H9 (cell line): ENCODE measurements at regions not wholly inside any gene's neighbourhood (a gene's known extent, or its start where the extent isn't known, plus 50 kb on each side); places are given as distances from the start of the nearest gene placed in this dataset.

Source experiments
- DNase-seq: peaks from one replicate; pipeline ENCODE4 v3.0.0-alpha.2; 2017
- H2AFZ ChIP-seq: one replicate; pipeline ENCODE4 v1.6.1; 2013; ENCODE audit warnings: mild to moderate bottlenecking, low read length, control low read depth, moderate library complexity
- H2AK5ac ChIP-seq: 2 replicates; pipeline ENCODE4 v1.6.1; 2013; ENCODE audit warnings: low read length, control low read depth, mixed read lengths; ENCODE audit not compliant: insufficient read length
- H2BK120ac ChIP-seq: one replicate; pipeline ENCODE4 v1.6.1; 2013; ENCODE audit warnings: low read depth, mild to moderate bottlenecking, low read length, control low read depth, inconsistent platforms; ENCODE audit not compliant: poor library complexity, severe bottlenecking
- H2BK12ac ChIP-seq: 2 replicates; pipeline ENCODE4 v1.6.1; 2013; ENCODE audit warnings: low read length, control low read depth, mixed read lengths, low read depth; ENCODE audit not compliant: insufficient read length
- H2BK15ac ChIP-seq: 2 replicates; pipeline ENCODE4 v1.6.1; 2013; ENCODE audit warnings: low read depth, low read length, control low read depth
- H2BK20ac ChIP-seq: one replicate; pipeline ENCODE4 v1.6.1; 2013; ENCODE audit warnings: low read depth, mild to moderate bottlenecking, low read length, control low read depth, inconsistent platforms; ENCODE audit not compliant: poor library complexity, severe bottlenecking
- H2BK5ac ChIP-seq: 2 replicates; pipeline ENCODE4 v1.6.1; 2013; ENCODE audit warnings: low read length, control low read depth, mixed read lengths; ENCODE audit not compliant: insufficient read length
- H3K14ac ChIP-seq: 2 replicates; pipeline ENCODE4 v1.6.1; 2013; ENCODE audit warnings: low read length, control low read depth; ENCODE audit not compliant: insufficient read depth
- H3K18ac ChIP-seq: 2 replicates; pipeline ENCODE4 v1.6.1; 2013; ENCODE audit warnings: low read depth, mild to moderate bottlenecking, mixed read lengths, low read length, control low read depth; ENCODE audit not compliant: insufficient read length
- H3K23ac ChIP-seq: 2 replicates; pipeline ENCODE4 v1.6.1; 2013; ENCODE audit warnings: low read length, control low read depth, mixed read lengths, low read depth; ENCODE audit not compliant: insufficient read length
- H3K23me2 ChIP-seq: 2 replicates; pipeline ENCODE4 v1.6.1; 2013; ENCODE audit warnings: low read depth, mild to moderate bottlenecking, mixed read lengths, low read length, control low read depth; ENCODE audit not compliant: insufficient read length, poor library complexity, severe bottlenecking
- H3K27ac ChIP-seq: 2 replicates; pipeline ENCODE4 v1.5.1; 2013; ENCODE audit warnings: low read length, control low read depth, mixed read lengths, low read depth; ENCODE audit not compliant: insufficient read length
- H3K27me3 ChIP-seq: 2 replicates; pipeline ENCODE4 v1.6.1; 2013; ENCODE audit warnings: low read length, control low read depth, inconsistent platforms; ENCODE audit not compliant: insufficient read depth
- H3K4ac ChIP-seq: 2 replicates; pipeline ENCODE4 v1.6.1; 2013; ENCODE audit warnings: low read depth, mild to moderate bottlenecking, control low read depth, inconsistent platforms, low read length, moderate library complexity
- H3K4me1 ChIP-seq: 2 replicates; pipeline ENCODE4 v1.6.1; 2013; ENCODE audit warnings: low read length, control low read depth, inconsistent platforms; ENCODE audit not compliant: insufficient read depth
- H3K4me2 ChIP-seq: 2 replicates; pipeline ENCODE4 v1.6.1; 2013; ENCODE audit warnings: low read length, control low read depth, mixed read lengths; ENCODE audit not compliant: insufficient read length, insufficient read depth
- H3K56ac ChIP-seq: 2 replicates; pipeline ENCODE4 v1.6.1; 2013; ENCODE audit warnings: low read depth, mild to moderate bottlenecking, mixed read lengths, low read length, control low read depth; ENCODE audit not compliant: insufficient read length
- H3K79me1 ChIP-seq: 2 replicates; pipeline ENCODE4 v1.6.1; 2013; ENCODE audit warnings: low read depth, mild to moderate bottlenecking, moderate library complexity, low read length, control low read depth, inconsistent platforms; ENCODE audit not compliant: insufficient read depth, poor library complexity, severe bottlenecking
- H3K79me2 ChIP-seq: 2 replicates; pipeline ENCODE4 v1.6.1; 2013; ENCODE audit warnings: low read length, control low read depth, inconsistent platforms; ENCODE audit not compliant: insufficient read depth
- H3K9ac ChIP-seq: 2 replicates; pipeline ENCODE4 v1.6.1; 2013; ENCODE audit warnings: low read length, control low read depth, mixed read lengths; ENCODE audit not compliant: insufficient read length; ENCODE audit errors: extremely low read depth
- H3K9me3 ChIP-seq: one replicate; pipeline ENCODE4 v1.6.1; 2013; ENCODE audit warnings: low read depth, low read length, inconsistent platforms; ENCODE audit not compliant: control insufficient read depth
- H3T11ph ChIP-seq: one replicate; pipeline ENCODE4 v1.6.1; 2013; ENCODE audit warnings: mild to moderate bottlenecking, low read length, control low read depth, inconsistent platforms
- H4K20me1 ChIP-seq: one replicate; pipeline ENCODE4 v1.6.1; 2013; ENCODE audit not compliant: control insufficient read depth, insufficient read length, insufficient read depth
- H4K5ac ChIP-seq: 2 replicates; pipeline ENCODE4 v1.6.1; 2013; ENCODE audit warnings: low read depth, mild to moderate bottlenecking, mixed read lengths, low read length, control low read depth; ENCODE audit not compliant: insufficient read length
- H4K8ac ChIP-seq: replicated peaks from 2 replicates; pipeline ENCODE4 v1.6.1; 2013; ENCODE audit warnings: low read length, control low read depth, mixed read lengths, low read depth; ENCODE audit not compliant: insufficient read length
- H4K91ac ChIP-seq: 2 replicates; pipeline ENCODE4 v1.6.1; 2013; ENCODE audit warnings: low read depth, mild to moderate bottlenecking, moderate library complexity, mixed read lengths, low read length, control low read depth; ENCODE audit not compliant: insufficient read length
- H3K27ac Mint-ChIP-seq, 3 experiments: 2 replicates in 2 of 3; 3 replicates in 1 of 3; pipeline ENCODE4 v1.8.0; 2020 to 2021; ENCODE audit warnings: mixed read lengths in 3 of 3, mild to moderate bottlenecking in 1 of 3, moderate library complexity in 1 of 3
- H3K27me3 Mint-ChIP-seq: 2 replicates; pipeline ENCODE4 v1.8.0; 2021; ENCODE audit warnings: low read depth, mild to moderate bottlenecking, moderate library complexity, mixed read lengths
- H3K36me3 Mint-ChIP-seq, 3 experiments: 2 replicates in 2 of 3; 3 replicates in 1 of 3; pipeline ENCODE4 v1.8.0; 2020 to 2021; ENCODE audit warnings: low read depth in 3 of 3, mixed read lengths in 3 of 3; ENCODE audit not compliant: insufficient read depth in 1 of 3
- H3K4me1 Mint-ChIP-seq, 2 experiments: 2 replicates each; pipeline ENCODE4 v1.8.0; 2020; ENCODE audit warnings: mixed read lengths in 2 of 2
- H3K4me3 Mint-ChIP-seq, 2 experiments: 2 replicates in 1 of 2; 3 replicates in 1 of 2; pipeline ENCODE4 v1.8.0; 2020 to 2021; ENCODE audit warnings: mild to moderate bottlenecking in 2 of 2, mixed read lengths in 2 of 2, moderate library complexity in 1 of 2
- H3K9me3 Mint-ChIP-seq, 2 experiments: 2 replicates in 1 of 2; 3 replicates in 1 of 2; pipeline ENCODE4 v1.8.0; 2020; ENCODE audit warnings: mild to moderate bottlenecking in 2 of 2, mixed read lengths in 2 of 2, moderate library complexity in 1 of 2
- WGBS: extraction: QIAGEN DNeasy Blood & Tissue Kit; methylation state at CpG from one replicate; pipeline ENCODE4 v1.1.7; 2013; ENCODE audit warnings: missing lambda C conversion rate, low lambda C conversion rate, mixed read lengths; ENCODE audit not compliant: insufficient read length; ENCODE audit errors: extremely low coverage; 5-methylcytosine and 5-hydroxymethylcytosine counted together
- TF ChIP-seq, protein P1 (sequence below): fragments of 200-600 bp; sonication (generic); conservative IDR thresholded peaks from 3 replicates; pipeline ENCODE4 v1.8.0; 2021; ENCODE audit warnings: antibody characterized with exemption, mild to moderate bottlenecking

GRCh38 chr6:103409475-103409874 is 1450.2 kb downstream of the HACE1 start:
- H3K18ac ChIP-seq = no peak overlapping the region
- no peaks in the 10 kb centered on the region for H4K20me1 ChIP-seq
- Mint-ChIP-seq H3K4me3 (no peak overlapping the region), H3K27me3 (no peaks in the 10 kb centered on the region; the same call in 1 of the 2 replicates), H3K9me3 (no peaks in the 10 kb centered on the region), H3K4me1 (peaks cover 5 to 10% of the 10 kb centered on the region in 2 experiments; a peak in 2 of 4 replicates), H3K27ac (no peak overlapping the region), H3K36me3 (no peaks in the 10 kb centered on the region; a peak in 1 of 7 replicates)
- H2BK120ac ChIP-seq = no peak overlapping the region
- H2AK5ac ChIP-seq = no peak overlapping the region
- no peaks in the 10 kb centered on the region for H3K23me2 ChIP-seq
- no peaks in the 10 kb centered on the region for H3K9me3 ChIP-seq
- no peak overlapping the region for H2BK15ac ChIP-seq
- no peak overlapping the region for H3K27ac ChIP-seq
- H4K5ac ChIP-seq = no peak overlapping the region
- H2AFZ ChIP-seq = no peak overlapping the region
- no peak overlapping the region for H2BK5ac ChIP-seq
- no peak overlapping the region for H4K91ac ChIP-seq
- no peak overlapping the region for H3K23ac ChIP-seq
- no peaks in the 10 kb centered on the region for H3K79me2 ChIP-seq
- H3K27me3 ChIP-seq = no peaks in the 10 kb centered on the region
- no peak overlapping the region for H3K4ac ChIP-seq
- H4K8ac ChIP-seq = no peak overlapping the region
- no peak overlapping the region for H3K56ac ChIP-seq
- TF ChIP-seq, protein P1, sequence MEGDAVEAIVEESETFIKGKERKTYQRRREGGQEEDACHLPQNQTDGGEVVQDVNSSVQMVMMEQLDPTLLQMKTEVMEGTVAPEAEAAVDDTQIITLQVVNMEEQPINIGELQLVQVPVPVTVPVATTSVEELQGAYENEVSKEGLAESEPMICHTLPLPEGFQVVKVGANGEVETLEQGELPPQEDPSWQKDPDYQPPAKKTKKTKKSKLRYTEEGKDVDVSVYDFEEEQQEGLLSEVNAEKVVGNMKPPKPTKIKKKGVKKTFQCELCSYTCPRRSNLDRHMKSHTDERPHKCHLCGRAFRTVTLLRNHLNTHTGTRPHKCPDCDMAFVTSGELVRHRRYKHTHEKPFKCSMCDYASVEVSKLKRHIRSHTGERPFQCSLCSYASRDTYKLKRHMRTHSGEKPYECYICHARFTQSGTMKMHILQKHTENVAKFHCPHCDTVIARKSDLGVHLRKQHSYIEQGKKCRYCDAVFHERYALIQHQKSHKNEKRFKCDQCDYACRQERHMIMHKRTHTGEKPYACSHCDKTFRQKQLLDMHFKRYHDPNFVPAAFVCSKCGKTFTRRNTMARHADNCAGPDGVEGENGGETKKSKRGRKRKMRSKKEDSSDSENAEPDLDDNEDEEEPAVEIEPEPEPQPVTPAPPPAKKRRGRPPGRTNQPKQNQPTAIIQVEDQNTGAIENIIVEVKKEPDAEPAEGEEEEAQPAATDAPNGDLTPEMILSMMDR = no peak
- H3K4me1 ChIP-seq = no peaks in the 10 kb centered on the region
- H3K4me2 ChIP-seq = no peak overlapping the region
- DNase-seq = no peak
- H2BK20ac ChIP-seq = no peak overlapping the region
- no peak overlapping the region for H3K9ac ChIP-seq
- no peak overlapping the region for H3K14ac ChIP-seq
- no peaks in the 10 kb centered on the region for H3K79me1 ChIP-seq
- no peak overlapping the region for H2BK12ac ChIP-seq
- no peak overlapping the region for H3T11ph ChIP-seq
- WGBS = no CpG with 5 or more reads among the region's 1 CpG
